ENCODE measurements at regions not wholly inside any gene's neighbourhood (a gene's known extent, or its start where the extent isn't known, plus 50 kb on each side); places are given as distances from the start of the nearest gene placed in this dataset.

DNA sequence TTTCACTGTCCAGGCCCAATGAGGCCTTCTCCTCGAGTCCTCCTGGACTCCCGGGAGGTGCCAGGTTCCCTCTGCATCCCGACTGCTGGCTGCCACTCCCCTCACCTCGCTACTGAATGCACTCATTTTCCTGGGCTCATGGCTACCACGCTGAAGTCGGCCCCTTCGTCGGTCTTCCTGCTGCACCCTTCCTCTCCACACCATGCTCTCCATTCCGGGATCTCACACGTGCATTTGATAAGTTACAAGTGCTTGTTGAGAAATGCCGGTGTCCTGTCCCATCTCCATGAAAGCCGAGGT lies 334.7 kb upstream of the MYT1L start:
- Histone ChIP-seq H3K27ac (ENCODE audit: low read depth in 1 of 2, low read length in 2 of 2) (no peak overlapping the region), H3K27me3 (ENCODE audit: control insufficient read depth in 1 of 2, insufficient read depth in 2 of 2, low read length in 2 of 2) (no peaks in the 10 kb centered on the region), H3K4me1 (ENCODE audit: insufficient read depth, low read length) (no peaks in the 10 kb centered on the region), H3K4me3 (ENCODE audit: low read length) (no peak overlapping the region), H3K9me3 (ENCODE audit: control insufficient read depth in 1 of 2, insufficient read depth in 1 of 2, low read length in 2 of 2) (peaks cover 0 to 29% of the 10 kb centered on the region in 2 experiments), H3K36me3 (ENCODE audit: insufficient read depth, low read length) (no peaks in the 10 kb centered on the region)
- DNase-seq (no peak), ATAC-seq (ENCODE audit: poor library complexity) (no peak)
- intact Hi-C loops (cut with DNase I, micrococcal nuclease): no loop called here
- H3K4me1 Mint-ChIP-seq (ENCODE audit: low read depth): no peaks in the 10 kb centered on the region
- no peak overlapping the region for H3K4me3 Mint-ChIP-seq
- TF ChIP-seq, protein P1, sequence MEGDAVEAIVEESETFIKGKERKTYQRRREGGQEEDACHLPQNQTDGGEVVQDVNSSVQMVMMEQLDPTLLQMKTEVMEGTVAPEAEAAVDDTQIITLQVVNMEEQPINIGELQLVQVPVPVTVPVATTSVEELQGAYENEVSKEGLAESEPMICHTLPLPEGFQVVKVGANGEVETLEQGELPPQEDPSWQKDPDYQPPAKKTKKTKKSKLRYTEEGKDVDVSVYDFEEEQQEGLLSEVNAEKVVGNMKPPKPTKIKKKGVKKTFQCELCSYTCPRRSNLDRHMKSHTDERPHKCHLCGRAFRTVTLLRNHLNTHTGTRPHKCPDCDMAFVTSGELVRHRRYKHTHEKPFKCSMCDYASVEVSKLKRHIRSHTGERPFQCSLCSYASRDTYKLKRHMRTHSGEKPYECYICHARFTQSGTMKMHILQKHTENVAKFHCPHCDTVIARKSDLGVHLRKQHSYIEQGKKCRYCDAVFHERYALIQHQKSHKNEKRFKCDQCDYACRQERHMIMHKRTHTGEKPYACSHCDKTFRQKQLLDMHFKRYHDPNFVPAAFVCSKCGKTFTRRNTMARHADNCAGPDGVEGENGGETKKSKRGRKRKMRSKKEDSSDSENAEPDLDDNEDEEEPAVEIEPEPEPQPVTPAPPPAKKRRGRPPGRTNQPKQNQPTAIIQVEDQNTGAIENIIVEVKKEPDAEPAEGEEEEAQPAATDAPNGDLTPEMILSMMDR (IDR thresholded peaks at IDR 0.05): no peak
- ChIA-PET CTCF (no interaction called here), POLR2A (no interaction called here)
- no peak overlapping the region for H3K27ac Mint-ChIP-seq
- no peaks in the 10 kb centered on the region for H3K27me3 Mint-ChIP-seq
- H3K36me3 Mint-ChIP-seq (ENCODE audit: low read depth): no peaks in the 10 kb centered on the region
- H3K9me3 Mint-ChIP-seq: no peaks in the 10 kb centered on the region

DNA sequence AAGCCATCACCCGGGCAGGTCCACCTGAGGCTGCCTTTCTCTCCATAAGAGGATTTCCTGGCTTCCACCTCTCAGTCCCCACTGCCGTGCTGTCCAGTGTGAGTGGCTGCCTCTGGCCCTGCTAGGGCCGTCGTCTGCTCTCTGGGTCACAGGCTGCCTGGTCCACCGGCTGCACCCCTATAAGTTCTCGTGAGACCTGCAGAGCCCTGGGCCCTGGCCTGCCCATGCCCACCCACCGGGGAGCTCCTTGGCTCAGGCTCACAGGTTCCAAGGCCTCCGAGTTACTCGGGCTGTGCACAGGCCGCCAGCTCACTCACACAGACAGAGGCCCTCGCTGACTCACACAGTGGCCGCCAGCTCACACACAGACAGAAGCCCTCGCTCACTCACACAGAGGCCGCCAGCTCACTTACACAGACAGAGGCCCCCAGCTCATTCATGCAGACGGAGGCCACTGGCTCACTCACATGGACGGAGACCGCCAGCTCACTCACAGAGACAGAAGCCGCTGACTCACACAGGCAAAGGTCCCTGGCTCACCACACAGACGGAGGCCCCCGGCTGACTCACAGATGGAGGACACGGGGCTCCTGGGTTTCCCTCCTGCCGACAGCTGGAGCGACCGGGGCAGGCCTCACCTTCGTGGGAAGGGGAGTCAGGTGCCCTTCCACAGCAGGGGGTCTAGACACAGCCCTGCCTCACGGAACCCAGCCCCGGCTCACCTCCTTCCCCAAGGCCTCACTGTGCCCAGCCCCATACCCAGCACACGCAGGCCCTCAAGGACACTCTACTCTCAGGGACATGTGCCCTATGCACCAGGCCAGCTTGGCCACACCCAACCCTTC lies 334.1 kb upstream of the MYT1L start:
- no peak overlapping the region for H3K4me3 ChIP-seq (ENCODE audit: low read length)
- intact Hi-C loops (cut with DNase I, micrococcal nuclease): no loop called here
- CTCF ChIA-PET: no interaction called here
- H3K36me3 Mint-ChIP-seq (ENCODE audit: low read depth): no peaks in the 10 kb centered on the region
- H3K36me3 ChIP-seq (ENCODE audit: insufficient read depth, low read length): no peaks in the 10 kb centered on the region
- no peak overlapping the region for H3K27ac ChIP-seq (ENCODE audit: low read depth in 1 of 2, low read length in 2 of 2)
- H3K9me3 ChIP-seq (ENCODE audit: control insufficient read depth in 1 of 2, insufficient read depth in 1 of 2, low read length in 2 of 2): peaks cover 0 to 29% of the 10 kb centered on the region in 2 experiments
- peaks cover 2% of the 10 kb centered on the region for H3K9me3 Mint-ChIP-seq
- no peaks in the 10 kb centered on the region for H3K4me1 ChIP-seq (ENCODE audit: insufficient read depth, low read length)
- no peaks in the 10 kb centered on the region for H3K4me1 Mint-ChIP-seq (ENCODE audit: low read depth)
- no peak for ATAC-seq (ENCODE audit: poor library complexity)
- no peak for DNase-seq
- H3K27me3 ChIP-seq (ENCODE audit: control insufficient read depth in 1 of 2, insufficient read depth in 2 of 2, low read length in 2 of 2): no peaks in the 10 kb centered on the region
- POLR2A ChIA-PET: no interaction called here
- H3K27ac Mint-ChIP-seq: no peak overlapping the region
- TF ChIP-seq, protein P1 (IDR thresholded peaks at IDR 0.05): no peak
- no peak overlapping the region for H3K4me3 Mint-ChIP-seq
- no peaks in the 10 kb centered on the region for H3K27me3 Mint-ChIP-seq

- peaks cover 8 to 24% of the 10 kb centered on the region in 2 experiments for H3K9me3 ChIP-seq (ENCODE audit: control insufficient read depth in 1 of 2, insufficient read depth in 1 of 2, low read length in 2 of 2)
- Mint-ChIP-seq H3K9me3 (peaks cover 5% of the 10 kb centered on the region), H3K27me3 (no peaks in the 10 kb centered on the region), H3K27ac (no peak overlapping the region), H3K4me1 (ENCODE audit: low read depth) (no peaks in the 10 kb centered on the region), H3K4me3 (no peak overlapping the region), H3K36me3 (ENCODE audit: low read depth) (no peaks in the 10 kb centered on the region)
- H3K4me3 ChIP-seq (ENCODE audit: low read length): no peak overlapping the region
- ChIA-PET POLR2A (no interaction called here), CTCF (no interaction called here)
- no peaks in the 10 kb centered on the region for H3K4me1 ChIP-seq (ENCODE audit: insufficient read depth, low read length)
- intact Hi-C loops (cut with DNase I, micrococcal nuclease): no loop called here
- TF ChIP-seq, protein P1 (IDR thresholded peaks at IDR 0.05): no peak
- H3K27ac ChIP-seq (ENCODE audit: low read depth in 1 of 2, low read length in 2 of 2): no peak overlapping the region
- H3K27me3 ChIP-seq (ENCODE audit: control insufficient read depth in 1 of 2, insufficient read depth in 2 of 2, low read length in 2 of 2): no peaks in the 10 kb centered on the region
- ATAC-seq (ENCODE audit: poor library complexity) (no peak), DNase-seq (no peak)
- no peaks in the 10 kb centered on the region for H3K36me3 ChIP-seq (ENCODE audit: insufficient read depth, low read length)
Measured at GRCh38 chr2:2663401-2664036, 332.4 kb upstream of the MYT1L start.

Data from CD4-positive, alpha-beta T cell (primary cell).